ENCODE measurements at regions not wholly inside any gene's neighbourhood (a gene's known extent, or its start where the extent isn't known, plus 50 kb on each side); places are given as distances from the start of the nearest gene placed in this dataset.

DNA sequence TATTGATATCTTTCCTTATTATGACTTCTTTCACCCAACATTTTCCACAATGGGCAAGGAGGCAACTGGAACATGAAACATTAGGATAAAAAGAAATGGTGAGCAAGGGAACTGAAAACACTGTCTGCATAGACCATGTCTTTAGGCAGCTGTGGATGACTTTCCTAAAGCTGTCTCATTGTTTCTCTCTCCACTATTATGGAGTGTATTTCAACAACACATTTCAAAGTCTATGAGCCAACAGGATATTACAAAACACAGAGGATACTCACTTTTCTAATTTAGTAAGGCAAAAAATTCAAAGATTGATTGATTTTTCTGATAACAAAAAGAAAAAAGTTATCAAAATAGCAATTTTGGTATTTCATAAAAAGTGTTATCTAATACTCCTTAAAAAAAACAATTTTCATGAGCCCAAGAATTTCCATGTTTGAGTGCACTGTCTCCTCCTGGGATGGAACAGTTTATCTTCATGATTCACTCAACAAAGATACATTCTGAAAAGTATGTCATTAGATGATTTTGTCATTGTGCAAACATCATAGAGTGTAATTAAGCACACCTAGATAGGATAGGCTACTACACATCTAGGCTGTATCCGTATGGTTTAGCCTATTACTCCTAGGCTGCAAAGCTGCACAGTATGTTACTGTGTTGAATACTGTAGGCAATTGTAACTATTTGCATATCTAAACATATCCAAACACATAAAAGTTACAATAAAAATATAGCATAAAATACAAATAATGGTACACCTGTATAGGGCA is 1568.4 kb downstream of the SLITRK5 start:
- no peaks in the 10 kb centered on the region for H3K9me3 ChIP-seq (ENCODE audit: control insufficient read depth, insufficient read depth, low read depth, low read length)
- ChIA-PET CTCF (interaction anchor here (0.6 kb wide), 1 partner anchor 14 kb away, joined by 3 read pairs; no protein-coding TSS in a partner anchor), POLR2A (no interaction called here)
- no peak for TF ChIP-seq BCL11A (tag by site-specific recombination; IDR thresholded peaks at IDR 0.05; ENCODE audit: low read depth)
- TF ChIP-seq KLF7 (tag by site-specific recombination; IDR thresholded peaks at IDR 0.05; ENCODE audit: borderline replicate concordance): no peak
- no peak for TF ChIP-seq ZNF433 (tag by site-specific recombination; IDR thresholded peaks at IDR 0.05; ENCODE audit: low read depth)
- no peak for TF ChIP-seq ZNF677 (tag by site-specific recombination; IDR thresholded peaks at IDR 0.05)
- no peak for TF ChIP-seq OSR2 (tag by site-specific recombination; IDR thresholded peaks at IDR 0.05)
- no peaks in the 10 kb centered on the region for H3K4me1 ChIP-seq (ENCODE audit: control insufficient read depth, insufficient read depth, low read length)
- H3K4me3 ChIP-seq (ENCODE audit: low read depth, low read length): no peak overlapping the region
- H3K36me3 ChIP-seq (ENCODE audit: control insufficient read depth in 2 of 2, insufficient read depth in 1 of 2, low read length in 2 of 2): no peaks in the 10 kb centered on the region
- no peak overlapping the region for H3K27ac ChIP-seq (ENCODE audit: extremely low read depth, low read depth, low read length)

DNA sequence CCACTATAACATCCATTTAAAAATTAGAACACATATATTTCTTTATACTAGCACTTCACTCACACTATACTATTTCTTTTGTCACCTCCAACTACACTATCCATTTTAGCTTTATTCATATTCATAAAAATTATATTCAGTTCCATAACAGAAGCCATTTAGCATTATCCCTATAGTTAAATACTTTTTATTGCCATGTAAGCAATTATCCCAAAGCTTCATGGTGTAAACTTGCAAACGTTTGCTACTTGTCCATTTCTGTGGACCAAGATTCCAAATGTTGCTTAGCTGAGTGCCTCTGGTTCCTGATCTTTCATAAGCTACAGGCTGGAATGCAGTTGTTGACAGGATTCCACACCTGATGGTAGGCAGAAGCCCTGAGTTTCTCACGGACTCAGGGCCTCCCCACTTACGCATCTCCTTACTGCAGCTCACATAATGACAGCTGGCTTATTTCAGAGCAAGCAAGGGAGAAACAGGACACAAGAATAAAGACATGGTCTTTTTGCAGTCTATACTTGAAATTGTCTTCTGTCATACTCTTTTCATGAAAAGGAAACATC is 1584.8 kb downstream of the SLITRK5 start:
- ChIA-PET CTCF (no interaction called here), POLR2A (no interaction called here)
- Histone ChIP-seq H3K36me3 (ENCODE audit: control insufficient read depth in 2 of 2, insufficient read depth in 1 of 2, low read length in 2 of 2) (no peaks in the 10 kb centered on the region), H3K9me3 (ENCODE audit: control insufficient read depth, insufficient read depth, low read depth, low read length) (no peaks in the 10 kb centered on the region), H3K4me3 (ENCODE audit: low read depth, low read length) (no peak overlapping the region), H3K27ac (ENCODE audit: extremely low read depth, low read depth, low read length) (no peak overlapping the region), H3K4me1 (ENCODE audit: control insufficient read depth, insufficient read depth, low read length) (no peaks in the 10 kb centered on the region)
- TF ChIP-seq ZNF335 (tag by site-specific recombination; conservative IDR thresholded peaks at IDR 0.05): no peak
- TF ChIP-seq, protein P1, sequence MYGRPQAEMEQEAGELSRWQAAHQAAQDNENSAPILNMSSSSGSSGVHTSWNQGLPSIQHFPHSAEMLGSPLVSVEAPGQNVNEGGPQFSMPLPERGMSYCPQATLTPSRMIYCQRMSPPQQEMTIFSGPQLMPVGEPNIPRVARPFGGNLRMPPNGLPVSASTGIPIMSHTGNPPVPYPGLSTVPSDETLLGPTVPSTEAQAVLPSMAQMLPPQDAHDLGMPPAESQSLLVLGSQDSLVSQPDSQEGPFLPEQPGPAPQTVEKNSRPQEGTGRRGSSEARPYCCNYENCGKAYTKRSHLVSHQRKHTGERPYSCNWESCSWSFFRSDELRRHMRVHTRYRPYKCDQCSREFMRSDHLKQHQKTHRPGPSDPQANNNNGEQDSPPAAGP (tag by site-specific recombination; IDR thresholded peaks at IDR 0.05): no peak

DNA sequence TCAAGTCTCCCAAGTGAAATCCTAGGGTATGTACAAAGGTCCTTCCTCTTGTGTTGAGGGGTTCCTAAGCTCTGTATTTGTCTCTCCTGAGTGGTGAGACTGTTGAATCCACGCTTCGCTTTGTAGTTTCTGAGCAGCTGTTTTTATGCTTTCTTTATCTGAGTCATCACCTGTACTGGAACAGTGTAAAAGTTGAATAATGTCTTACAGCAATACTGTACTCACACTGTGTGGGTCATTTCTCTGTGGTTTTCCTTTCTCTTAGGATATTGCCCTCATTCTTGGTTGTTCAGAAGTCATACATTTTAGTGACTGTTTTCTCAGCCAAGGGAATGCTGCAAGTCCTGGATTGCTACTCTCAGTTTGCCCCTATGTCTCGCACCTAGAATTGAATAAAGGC is 1596.6 kb downstream of the SLITRK5 start:
- no peak overlapping the region for H3K27ac ChIP-seq (ENCODE audit: extremely low read depth, low read depth, low read length)
- no peaks in the 10 kb centered on the region for H3K9me3 ChIP-seq (ENCODE audit: control insufficient read depth, insufficient read depth, low read depth, low read length)
- H3K4me3 ChIP-seq (ENCODE audit: low read depth, low read length): no peak overlapping the region
- no peaks in the 10 kb centered on the region for H3K36me3 ChIP-seq (ENCODE audit: control insufficient read depth in 2 of 2, insufficient read depth in 1 of 2, low read length in 2 of 2)
- POLR2A ChIA-PET: no interaction called here
- no peaks in the 10 kb centered on the region for H3K4me1 ChIP-seq (ENCODE audit: control insufficient read depth, insufficient read depth, low read length)
- TF ChIP-seq, protein P2, sequence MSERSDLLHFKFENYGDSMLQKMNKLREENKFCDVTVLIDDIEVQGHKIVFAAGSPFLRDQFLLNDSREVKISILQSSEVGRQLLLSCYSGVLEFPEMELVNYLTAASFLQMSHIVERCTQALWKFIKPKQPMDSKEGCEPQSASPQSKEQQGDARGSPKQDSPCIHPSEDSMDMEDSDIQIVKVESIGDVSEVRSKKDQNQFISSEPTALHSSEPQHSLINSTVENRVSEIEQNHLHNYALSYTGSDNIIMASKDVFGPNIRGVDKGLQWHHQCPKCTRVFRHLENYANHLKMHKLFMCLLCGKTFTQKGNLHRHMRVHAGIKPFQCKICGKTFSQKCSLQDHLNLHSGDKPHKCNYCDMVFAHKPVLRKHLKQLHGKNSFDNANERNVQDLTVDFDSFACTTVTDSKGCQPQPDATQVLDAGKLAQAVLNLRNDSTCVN (tag by site-specific recombination; optimal IDR thresholded peaks at IDR 0.05): no peak
- TF ChIP-seq ZNF830 (tag by site-specific recombination; IDR thresholded peaks at IDR 0.05; ENCODE audit: low read depth): no peak
- no peak for TF ChIP-seq ZNF366 (tag by site-specific recombination; conservative IDR thresholded peaks at IDR 0.05)
- no peak for TF ChIP-seq KLF8 (tag by site-specific recombination; IDR thresholded peaks at IDR 0.05)
- no peak for TF ChIP-seq RBAK (tag by site-specific recombination; IDR thresholded peaks at IDR 0.05)
- no peak for TF ChIP-seq ZNF791 (tag by site-specific recombination; IDR thresholded peaks at IDR 0.05)
- no peak for TF ChIP-seq ZNF792 (tag by site-specific recombination; IDR thresholded peaks at IDR 0.05)
- no peak for TF ChIP-seq ZNF623 (tag by site-specific recombination; IDR thresholded peaks at IDR 0.05)
- TF ChIP-seq ZNF121 (tag by site-specific recombination; IDR thresholded peaks at IDR 0.05): no peak
- TF ChIP-seq, protein P3, sequence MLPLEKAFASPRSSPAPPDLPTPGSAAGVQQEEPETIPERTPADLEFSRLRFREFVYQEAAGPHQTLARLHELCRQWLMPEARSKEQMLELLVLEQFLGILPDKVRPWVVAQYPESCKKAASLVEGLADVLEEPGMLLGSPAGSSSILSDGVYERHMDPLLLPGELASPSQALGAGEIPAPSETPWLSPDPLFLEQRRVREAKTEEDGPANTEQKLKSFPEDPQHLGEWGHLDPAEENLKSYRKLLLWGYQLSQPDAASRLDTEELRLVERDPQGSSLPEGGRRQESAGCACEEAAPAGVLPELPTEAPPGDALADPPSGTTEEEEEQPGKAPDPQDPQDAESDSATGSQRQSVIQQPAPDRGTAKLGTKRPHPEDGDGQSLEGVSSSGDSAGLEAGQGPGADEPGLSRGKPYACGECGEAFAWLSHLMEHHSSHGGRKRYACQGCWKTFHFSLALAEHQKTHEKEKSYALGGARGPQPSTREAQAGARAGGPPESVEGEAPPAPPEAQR (tag by site-specific recombination; IDR thresholded peaks at IDR 0.05): no peak
- TF ChIP-seq ZBTB48 (tag by site-specific recombination; IDR thresholded peaks at IDR 0.05): no peak
- TF ChIP-seq, protein P4, sequence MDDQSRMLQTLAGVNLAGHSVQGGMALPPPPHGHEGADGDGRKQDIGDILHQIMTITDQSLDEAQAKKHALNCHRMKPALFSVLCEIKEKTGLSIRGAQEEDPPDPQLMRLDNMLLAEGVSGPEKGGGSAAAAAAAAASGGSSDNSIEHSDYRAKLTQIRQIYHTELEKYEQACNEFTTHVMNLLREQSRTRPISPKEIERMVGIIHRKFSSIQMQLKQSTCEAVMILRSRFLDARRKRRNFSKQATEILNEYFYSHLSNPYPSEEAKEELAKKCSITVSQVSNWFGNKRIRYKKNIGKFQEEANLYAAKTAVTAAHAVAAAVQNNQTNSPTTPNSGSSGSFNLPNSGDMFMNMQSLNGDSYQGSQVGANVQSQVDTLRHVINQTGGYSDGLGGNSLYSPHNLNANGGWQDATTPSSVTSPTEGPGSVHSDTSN (CRISPR knock-in tag; IDR thresholded peaks at IDR 0.05): no peak
- no peak for TF ChIP-seq YY1 (tag by site-specific recombination; IDR thresholded peaks at IDR 0.05)
- TF ChIP-seq, protein P5, sequence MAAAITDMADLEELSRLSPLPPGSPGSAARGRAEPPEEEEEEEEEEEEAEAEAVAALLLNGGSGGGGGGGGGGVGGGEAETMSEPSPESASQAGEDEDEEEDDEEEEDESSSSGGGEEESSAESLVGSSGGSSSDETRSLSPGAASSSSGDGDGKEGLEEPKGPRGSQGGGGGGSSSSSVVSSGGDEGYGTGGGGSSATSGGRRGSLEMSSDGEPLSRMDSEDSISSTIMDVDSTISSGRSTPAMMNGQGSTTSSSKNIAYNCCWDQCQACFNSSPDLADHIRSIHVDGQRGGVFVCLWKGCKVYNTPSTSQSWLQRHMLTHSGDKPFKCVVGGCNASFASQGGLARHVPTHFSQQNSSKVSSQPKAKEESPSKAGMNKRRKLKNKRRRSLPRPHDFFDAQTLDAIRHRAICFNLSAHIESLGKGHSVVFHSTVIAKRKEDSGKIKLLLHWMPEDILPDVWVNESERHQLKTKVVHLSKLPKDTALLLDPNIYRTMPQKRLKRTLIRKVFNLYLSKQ (tag by site-specific recombination; IDR thresholded peaks at IDR 0.05; ENCODE audit: borderline replicate concordance): no peak
- TF ChIP-seq ZSCAN30 (tag by site-specific recombination; IDR thresholded peaks at IDR 0.05): no peak
- CTCF ChIA-PET: no interaction called here

Measured in HEK293 (cell line).